NOMO-1 treated with DMSO at 0.1 percent for 48 hours (cell line): ENCODE measurements at regions not wholly inside any gene's neighbourhood (a gene's known extent, or its start where the extent isn't known, plus 50 kb on each side); places are given as distances from the start of the nearest gene placed in this dataset.
A peak's percentile ranks its signal among the peaks of the same experiment; 100 is the strongest.
"Not testable (repeated sequence)": the region's sequence is repeated elsewhere in the genome, so short reads cannot be mapped to it uniquely, and the experiment has no call there.

ENCODE experiments used
- DNase-seq: peaks from one replicate; lab custom pipeline; 2025; ENCODE audit not compliant: unreplicated experiment; lab: John Stamatoyannopoulos, UW

- no peak for DNase-seq
Observed at GRCh38 chr3:67979342-67979741, 324.9 kb upstream of the SUCLG2 start.

GRCh38 chr3:67977762-67978161, 323.4 kb upstream of the SUCLG2 start:
- DNase-seq: no peak

- no peak for DNase-seq
Observed at GRCh38 chr3:67976663-67977062, 322.3 kb upstream of the SUCLG2 start.

GRCh38 chr3:67964596-67964995, 310.2 kb upstream of the SUCLG2 start:
- no peak for DNase-seq

- no peak for DNase-seq
Observed at GRCh38 chr3:67957268-67957667, 302.9 kb upstream of the SUCLG2 start.

- DNase-seq: no peak
Observed at GRCh38 chr3:67947808-67948508, 293.5 kb upstream of the SUCLG2 start.

- DNase-seq: no peak
Observed at GRCh38 chr3:67946436-67946835, 292.0 kb upstream of the SUCLG2 start.

GRCh38 chr3:67943546-67943945, 289.1 kb upstream of the SUCLG2 start:
- DNase-seq: no peak

GRCh38 chr3:67941433-67942030, 287.1 kb upstream of the SUCLG2 start:
- DNase-seq: no peak

- peak; percentile 17 for DNase-seq
Observed at GRCh38 chr3:67940210-67940952, 286.0 kb upstream of the SUCLG2 start.

GRCh38 chr3:67937498-67938118, 283.2 kb upstream of the SUCLG2 start:
- DNase-seq: no peak

GRCh38 chr3:67930394-67930793, 276.0 kb upstream of the SUCLG2 start:
- DNase-seq: not testable (repeated sequence)

- DNase-seq: no peak
Observed at GRCh38 chr3:67923796-67924195, 269.4 kb upstream of the SUCLG2 start.

- no peak for DNase-seq
Observed at GRCh38 chr3:67920969-67921368, 266.6 kb upstream of the SUCLG2 start.

GRCh38 chr3:67920311-67920710, 265.9 kb upstream of the SUCLG2 start:
- DNase-seq: no peak

- DNase-seq: no peak
Observed at GRCh38 chr3:67916353-67916752, 261.9 kb upstream of the SUCLG2 start.

- no peak for DNase-seq
Observed at GRCh38 chr3:67907735-67908134, 253.3 kb upstream of the SUCLG2 start.

- no peak for DNase-seq
Observed at GRCh38 chr3:67906261-67906660, 251.8 kb upstream of the SUCLG2 start.

GRCh38 chr3:67901681-67902080, 247.3 kb upstream of the SUCLG2 start:
- DNase-seq: no peak

GRCh38 chr3:67898916-67899315, 244.5 kb upstream of the SUCLG2 start:
- no peak for DNase-seq
